SK-N-SH (cell line): ENCODE measurements at regions not wholly inside any gene's neighbourhood (a gene's known extent, or its start where the extent isn't known, plus 50 kb on each side); places are given as distances from the start of the nearest gene placed in this dataset.

Source experiments
- EP300 ChIP-seq, 2 experiments: IDR thresholded peaks; 2 replicates each; pipeline versions ENCODE4 v1.4.0 to v1.6.1; 2012; ENCODE audit warnings: borderline replicate concordance in 1 of 2, low read depth in 1 of 2, low read length in 1 of 2
- EZH2phosphoT487 ChIP-seq: fragments of 200-600 bp; sonication (generic); IDR thresholded peaks from 2 replicates; pipeline ENCODE4 v1.6.1; 2017; ENCODE audit warnings: low read depth, mixed run types, mild to moderate bottlenecking, antibody characterized with exemption, moderate library complexity, borderline replicate concordance
- TF ChIP-seq, protein P1 (sequence below): fragments of 200-600 bp; sonication (generic); IDR thresholded peaks from 2 replicates; pipeline ENCODE4 v1.6.1; 2017; ENCODE audit warnings: antibody characterized with exemption, mild to moderate bottlenecking, moderate library complexity
- TF ChIP-seq, protein P2 (sequence below): fragments of 150-350 bp; IDR thresholded peaks from 2 replicates; pipeline ENCODE4 v1.6.1; 2017; ENCODE audit warnings: antibody characterized with exemption, low read length, low read depth, borderline replicate concordance

DNA sequence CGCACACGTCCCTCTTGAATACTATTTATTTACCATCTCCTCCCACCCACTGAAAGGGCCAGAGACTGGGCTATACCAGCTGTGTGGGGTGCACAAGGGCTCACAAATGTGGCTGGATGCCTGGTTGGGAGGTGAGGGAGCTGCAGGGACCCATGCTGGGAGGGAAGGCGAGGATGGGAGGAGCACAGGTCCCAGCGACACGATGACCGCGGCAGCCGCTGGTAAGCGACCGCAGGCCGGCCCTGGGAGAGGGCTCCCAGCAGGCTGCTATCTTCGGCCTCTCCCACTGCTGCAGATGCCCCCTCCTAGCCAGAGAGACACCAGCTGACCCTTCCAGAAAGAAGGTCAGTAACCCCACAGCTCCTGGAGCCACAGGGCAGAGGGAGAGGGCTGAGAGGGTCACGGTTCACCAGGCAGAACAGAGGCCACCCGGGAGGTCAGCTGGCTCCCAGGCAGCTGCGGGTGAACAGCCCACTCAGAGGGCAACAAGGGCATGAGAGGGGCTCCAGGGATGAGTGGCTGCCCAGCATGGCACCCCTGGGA is 163.9 kb downstream of the CRYBB2 start:
- TF ChIP-seq, protein P1, sequence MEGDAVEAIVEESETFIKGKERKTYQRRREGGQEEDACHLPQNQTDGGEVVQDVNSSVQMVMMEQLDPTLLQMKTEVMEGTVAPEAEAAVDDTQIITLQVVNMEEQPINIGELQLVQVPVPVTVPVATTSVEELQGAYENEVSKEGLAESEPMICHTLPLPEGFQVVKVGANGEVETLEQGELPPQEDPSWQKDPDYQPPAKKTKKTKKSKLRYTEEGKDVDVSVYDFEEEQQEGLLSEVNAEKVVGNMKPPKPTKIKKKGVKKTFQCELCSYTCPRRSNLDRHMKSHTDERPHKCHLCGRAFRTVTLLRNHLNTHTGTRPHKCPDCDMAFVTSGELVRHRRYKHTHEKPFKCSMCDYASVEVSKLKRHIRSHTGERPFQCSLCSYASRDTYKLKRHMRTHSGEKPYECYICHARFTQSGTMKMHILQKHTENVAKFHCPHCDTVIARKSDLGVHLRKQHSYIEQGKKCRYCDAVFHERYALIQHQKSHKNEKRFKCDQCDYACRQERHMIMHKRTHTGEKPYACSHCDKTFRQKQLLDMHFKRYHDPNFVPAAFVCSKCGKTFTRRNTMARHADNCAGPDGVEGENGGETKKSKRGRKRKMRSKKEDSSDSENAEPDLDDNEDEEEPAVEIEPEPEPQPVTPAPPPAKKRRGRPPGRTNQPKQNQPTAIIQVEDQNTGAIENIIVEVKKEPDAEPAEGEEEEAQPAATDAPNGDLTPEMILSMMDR: no peak
- no peak for TF ChIP-seq EZH2phosphoT487
- TF ChIP-seq EP300 (IDR thresholded peaks at IDR 0.05; ENCODE audit: borderline replicate concordance in 1 of 2, low read depth in 1 of 2, low read length in 1 of 2): no peak
- TF ChIP-seq, protein P2, sequence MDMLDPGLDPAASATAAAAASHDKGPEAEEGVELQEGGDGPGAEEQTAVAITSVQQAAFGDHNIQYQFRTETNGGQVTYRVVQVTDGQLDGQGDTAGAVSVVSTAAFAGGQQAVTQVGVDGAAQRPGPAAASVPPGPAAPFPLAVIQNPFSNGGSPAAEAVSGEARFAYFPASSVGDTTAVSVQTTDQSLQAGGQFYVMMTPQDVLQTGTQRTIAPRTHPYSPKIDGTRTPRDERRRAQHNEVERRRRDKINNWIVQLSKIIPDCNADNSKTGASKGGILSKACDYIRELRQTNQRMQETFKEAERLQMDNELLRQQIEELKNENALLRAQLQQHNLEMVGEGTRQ: no peak
